Thyroid gland (tissue), 4 donors: ENCODE measurements at regions not wholly inside any gene's neighbourhood (a gene's known extent, or its start where the extent isn't known, plus 50 kb on each side); places are given as distances from the start of the nearest gene placed in this dataset.

Source experiments
- POLR2A ChIP-seq, 2 donors: fragments of 450-650 bp; IDR thresholded peaks; one replicate each; pipeline ENCODE4 v1.6.1; 2017; ENCODE audit warnings: antibody characterized with exemption in 2 of 2, mild to moderate bottlenecking in 2 of 2, moderate library complexity in 1 of 2
- TF ChIP-seq, protein P1 (sequence below), 6 experiments: fragments of 200-600 bp in 3 of 6; fragments of 450-650 bp in 3 of 6; sonication (generic) in 3 of 6; IDR thresholded peaks; one replicate each; pipeline ENCODE4 v1.5.1; 2016 to 2019; ENCODE audit warnings: antibody characterized with exemption in 6 of 6, mild to moderate bottlenecking in 2 of 6, inconsistent platforms in 1 of 6, moderate library complexity in 1 of 6

DNA sequence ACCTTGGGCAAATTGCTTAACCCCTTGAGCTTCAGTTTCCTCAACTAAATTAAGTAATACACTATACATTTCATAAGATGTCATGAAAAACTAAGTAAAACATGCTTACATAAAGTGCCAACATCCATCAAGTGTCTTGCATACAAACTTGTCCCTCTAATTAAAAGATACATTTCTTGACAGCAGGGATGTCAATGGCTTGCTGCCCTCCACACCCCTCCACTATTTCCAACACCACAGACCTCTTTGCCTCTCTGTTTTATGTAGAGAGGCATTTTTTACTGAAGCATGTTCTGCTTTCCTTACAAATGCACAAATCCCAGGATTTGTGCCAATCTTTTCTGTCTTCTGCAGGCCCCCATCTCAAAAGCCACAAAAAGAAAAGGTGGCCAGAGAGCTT is 89.0 kb upstream of the HOXC13 start:
- TF ChIP-seq, protein P1, sequence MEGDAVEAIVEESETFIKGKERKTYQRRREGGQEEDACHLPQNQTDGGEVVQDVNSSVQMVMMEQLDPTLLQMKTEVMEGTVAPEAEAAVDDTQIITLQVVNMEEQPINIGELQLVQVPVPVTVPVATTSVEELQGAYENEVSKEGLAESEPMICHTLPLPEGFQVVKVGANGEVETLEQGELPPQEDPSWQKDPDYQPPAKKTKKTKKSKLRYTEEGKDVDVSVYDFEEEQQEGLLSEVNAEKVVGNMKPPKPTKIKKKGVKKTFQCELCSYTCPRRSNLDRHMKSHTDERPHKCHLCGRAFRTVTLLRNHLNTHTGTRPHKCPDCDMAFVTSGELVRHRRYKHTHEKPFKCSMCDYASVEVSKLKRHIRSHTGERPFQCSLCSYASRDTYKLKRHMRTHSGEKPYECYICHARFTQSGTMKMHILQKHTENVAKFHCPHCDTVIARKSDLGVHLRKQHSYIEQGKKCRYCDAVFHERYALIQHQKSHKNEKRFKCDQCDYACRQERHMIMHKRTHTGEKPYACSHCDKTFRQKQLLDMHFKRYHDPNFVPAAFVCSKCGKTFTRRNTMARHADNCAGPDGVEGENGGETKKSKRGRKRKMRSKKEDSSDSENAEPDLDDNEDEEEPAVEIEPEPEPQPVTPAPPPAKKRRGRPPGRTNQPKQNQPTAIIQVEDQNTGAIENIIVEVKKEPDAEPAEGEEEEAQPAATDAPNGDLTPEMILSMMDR (IDR thresholded peaks at IDR 0.05) = no peak
- TF ChIP-seq POLR2A (IDR thresholded peaks at IDR 0.05) = no peak
